ENCODE measurements at regions not wholly inside any gene's neighbourhood (a gene's known extent, or its start where the extent isn't known, plus 50 kb on each side); places are given as distances from the start of the nearest gene placed in this dataset.

DNA sequence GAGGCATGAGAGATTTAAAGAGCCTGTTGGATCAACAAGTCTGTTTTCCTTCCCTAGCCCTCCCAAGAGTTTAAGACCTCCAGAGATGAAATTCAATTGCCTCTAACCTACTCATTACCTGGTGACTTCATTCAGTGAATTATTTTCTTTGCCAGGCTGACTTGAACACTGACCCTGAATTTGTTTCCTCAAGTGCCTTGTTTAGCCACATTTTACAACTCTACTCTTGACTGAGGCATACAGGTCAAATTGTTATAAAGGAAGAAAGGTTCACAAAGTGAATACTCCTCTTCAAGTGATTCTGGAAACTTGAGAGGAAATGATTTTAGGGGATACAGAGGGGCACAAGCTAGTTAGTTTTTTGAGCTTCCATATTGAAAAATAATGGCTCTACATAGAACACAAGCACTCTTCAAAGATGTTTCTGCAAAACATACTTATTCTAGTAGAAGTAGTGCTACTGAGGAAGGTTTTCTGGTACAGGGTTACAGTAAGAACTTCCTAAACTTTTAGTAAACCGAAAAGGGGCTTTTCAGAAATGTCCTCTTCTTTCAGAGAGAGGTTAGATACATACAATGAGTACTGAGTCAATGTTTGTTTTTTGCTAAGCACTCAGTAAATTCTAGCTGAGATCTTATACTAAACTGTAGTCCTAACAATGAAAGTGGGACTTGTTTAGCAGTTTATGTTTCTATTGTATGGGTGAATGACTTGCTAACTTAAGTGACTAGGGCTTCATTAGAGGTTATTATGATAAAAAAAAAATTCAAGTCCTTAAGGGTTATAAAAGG is 137.4 kb upstream of the SATB1 start:
- TF ChIP-seq, protein P1, sequence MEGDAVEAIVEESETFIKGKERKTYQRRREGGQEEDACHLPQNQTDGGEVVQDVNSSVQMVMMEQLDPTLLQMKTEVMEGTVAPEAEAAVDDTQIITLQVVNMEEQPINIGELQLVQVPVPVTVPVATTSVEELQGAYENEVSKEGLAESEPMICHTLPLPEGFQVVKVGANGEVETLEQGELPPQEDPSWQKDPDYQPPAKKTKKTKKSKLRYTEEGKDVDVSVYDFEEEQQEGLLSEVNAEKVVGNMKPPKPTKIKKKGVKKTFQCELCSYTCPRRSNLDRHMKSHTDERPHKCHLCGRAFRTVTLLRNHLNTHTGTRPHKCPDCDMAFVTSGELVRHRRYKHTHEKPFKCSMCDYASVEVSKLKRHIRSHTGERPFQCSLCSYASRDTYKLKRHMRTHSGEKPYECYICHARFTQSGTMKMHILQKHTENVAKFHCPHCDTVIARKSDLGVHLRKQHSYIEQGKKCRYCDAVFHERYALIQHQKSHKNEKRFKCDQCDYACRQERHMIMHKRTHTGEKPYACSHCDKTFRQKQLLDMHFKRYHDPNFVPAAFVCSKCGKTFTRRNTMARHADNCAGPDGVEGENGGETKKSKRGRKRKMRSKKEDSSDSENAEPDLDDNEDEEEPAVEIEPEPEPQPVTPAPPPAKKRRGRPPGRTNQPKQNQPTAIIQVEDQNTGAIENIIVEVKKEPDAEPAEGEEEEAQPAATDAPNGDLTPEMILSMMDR (IDR thresholded peaks at IDR 0.05): no peak
- TF ChIP-seq POLR2A (IDR thresholded peaks at IDR 0.05): no peak
- no peak for TF ChIP-seq EP300 (IDR thresholded peaks at IDR 0.05)
